GM23248 (cell line): ENCODE measurements at regions not wholly inside any gene's neighbourhood (a gene's known extent, or its start where the extent isn't known, plus 50 kb on each side); places are given as distances from the start of the nearest gene placed in this dataset.

Experiments used
- EZH2 ChIP-seq: fragments of 200-600 bp; sonication (generic); IDR thresholded peaks from 2 replicates; pipeline ENCODE4 v1.6.1; 2018; ENCODE audit warnings: antibody characterized with exemption, mild to moderate bottlenecking; ENCODE audit not compliant: insufficient read depth, poor library complexity, severe bottlenecking
- EZH2phosphoT487 ChIP-seq: fragments of 200-600 bp; sonication (generic); IDR thresholded peaks from 2 replicates; pipeline ENCODE4 v1.6.1; 2018; ENCODE audit warnings: antibody characterized with exemption, moderate library complexity, mild to moderate bottlenecking, low read depth; ENCODE audit not compliant: insufficient read depth

DNA sequence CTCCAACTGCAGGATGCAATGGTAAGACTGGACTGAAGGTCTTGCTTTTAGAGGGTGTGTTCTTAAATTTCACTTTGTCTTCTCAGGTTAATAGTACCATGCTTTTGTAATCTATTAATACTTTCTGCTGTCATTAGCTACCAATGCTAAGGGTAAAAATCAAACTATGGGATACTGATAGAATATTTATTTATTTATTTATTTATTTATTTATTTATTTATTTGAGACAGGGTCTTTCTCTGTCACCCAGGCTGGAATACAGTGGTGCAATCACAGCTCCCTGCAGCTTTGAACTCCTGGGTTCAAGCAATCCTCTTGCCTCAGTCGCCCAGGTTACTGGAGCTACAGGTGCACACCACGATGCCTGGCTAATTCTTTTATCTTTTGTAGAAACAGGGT lies 152.1 kb downstream of the SPP2 start:
- TF ChIP-seq EZH2 (no peak), EZH2phosphoT487 (no peak)
